Epidermal melanocyte (primary cell): ENCODE measurements at regions not wholly inside any gene's neighbourhood (a gene's known extent, or its start where the extent isn't known, plus 50 kb on each side); places are given as distances from the start of the nearest gene placed in this dataset.
"Not testable (repeated sequence)": the region's sequence is repeated elsewhere in the genome, so short reads cannot be mapped to it uniquely, and the experiment has no call there.

ENCODE experiments used
- DNase-seq: peaks from one replicate; pipeline ENCODE4 v3.0.0; 2011; ENCODE audit warnings: low spot score; ENCODE audit not compliant: insufficient read length

DNA sequence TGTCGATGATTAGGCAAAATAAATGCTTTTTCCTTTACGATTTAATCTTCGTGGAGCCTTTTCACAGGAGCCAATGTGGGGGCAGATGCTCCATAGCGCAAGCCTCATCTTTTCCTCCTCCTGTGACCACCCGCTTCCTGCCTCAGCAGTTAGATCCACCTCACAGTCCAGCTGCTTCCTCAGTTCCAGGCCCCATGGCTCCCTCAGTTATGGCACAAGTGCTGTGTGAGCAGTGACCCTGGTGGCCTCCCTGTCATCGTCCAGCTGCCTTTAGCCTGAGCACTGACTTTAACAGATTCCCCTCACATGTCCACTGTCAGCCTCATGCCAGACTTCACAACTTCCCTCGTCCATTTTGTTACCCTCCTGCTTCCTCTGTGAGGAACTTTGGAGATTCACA, 424.6 kb upstream of the GBE1 start:
- no peak for DNase-seq

GRCh38 chr3:82179291-82179690, 417.8 kb upstream of the GBE1 start:
- no peak for DNase-seq

DNA sequence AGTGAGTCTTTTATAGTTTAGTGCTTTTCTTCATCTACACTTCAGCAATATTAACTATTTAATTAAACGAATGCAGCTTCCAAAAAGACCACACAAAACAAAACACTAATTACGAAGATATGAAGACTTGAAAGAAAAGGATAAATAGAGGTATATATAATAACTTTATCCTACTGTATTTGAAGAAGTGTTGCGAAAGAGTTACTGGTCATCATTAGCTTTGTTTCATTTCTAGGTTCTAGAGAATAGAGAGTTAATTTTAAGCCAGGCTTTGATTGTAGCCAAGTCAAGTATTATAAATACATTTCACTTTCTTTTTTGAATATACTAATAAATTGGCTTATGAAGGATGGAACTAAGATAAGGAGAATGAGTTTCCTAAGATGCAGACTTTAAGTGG, 416.8 kb upstream of the GBE1 start:
- no peak for DNase-seq

DNA sequence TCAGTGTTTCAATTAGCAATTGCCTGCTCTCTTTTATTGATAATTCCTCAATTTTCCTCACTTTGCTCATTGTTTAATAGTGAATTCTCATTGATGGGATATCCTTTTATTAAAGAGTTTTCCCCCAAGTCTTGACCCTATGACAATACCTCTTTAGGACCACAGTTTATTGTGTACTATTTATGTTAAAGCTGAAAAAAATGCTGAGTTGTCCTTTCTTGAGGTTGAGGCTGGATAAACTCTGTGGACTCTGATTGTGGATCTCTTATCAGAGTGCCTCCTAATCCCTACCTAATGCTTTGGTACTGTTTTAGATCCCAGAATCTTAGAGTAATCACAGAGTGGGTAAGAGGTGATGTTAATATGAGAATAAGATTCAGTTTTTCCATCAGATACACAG, 416.3 kb upstream of the GBE1 start:
- no peak for DNase-seq

GRCh38 chr3:82165266-82165665, 403.8 kb upstream of the GBE1 start:
- no peak for DNase-seq

DNA sequence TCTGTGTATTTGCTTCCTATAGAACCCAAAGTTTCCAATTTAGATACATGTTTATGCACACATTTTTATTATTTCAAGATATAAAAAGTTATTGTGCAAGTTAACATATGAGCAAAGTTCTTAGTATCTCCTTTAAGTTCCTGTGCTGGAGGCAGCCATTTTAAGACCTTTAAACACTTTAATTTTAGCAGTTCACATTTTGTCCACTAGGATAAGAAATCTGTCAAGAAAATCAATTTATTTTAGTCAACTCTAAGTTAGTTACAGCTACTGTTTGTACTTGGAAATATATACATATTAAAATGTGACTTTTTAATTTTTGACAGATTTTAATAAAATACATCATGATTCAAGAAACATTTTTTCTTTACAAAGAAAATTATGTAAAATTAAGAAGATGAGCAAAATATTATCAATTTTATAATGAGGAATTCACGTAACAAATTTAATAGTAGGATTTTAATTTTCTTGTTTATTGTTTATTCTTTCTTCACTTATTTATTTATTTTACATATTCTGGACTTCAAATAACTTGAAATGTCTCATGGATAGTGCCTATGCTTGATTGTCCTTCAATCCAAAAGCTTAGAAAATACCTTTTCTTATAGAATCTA, 402.6 kb upstream of the GBE1 start:
- no peak for DNase-seq

GRCh38 chr3:82157952-82158351, 396.5 kb upstream of the GBE1 start:
- DNase-seq, result no peak

DNA sequence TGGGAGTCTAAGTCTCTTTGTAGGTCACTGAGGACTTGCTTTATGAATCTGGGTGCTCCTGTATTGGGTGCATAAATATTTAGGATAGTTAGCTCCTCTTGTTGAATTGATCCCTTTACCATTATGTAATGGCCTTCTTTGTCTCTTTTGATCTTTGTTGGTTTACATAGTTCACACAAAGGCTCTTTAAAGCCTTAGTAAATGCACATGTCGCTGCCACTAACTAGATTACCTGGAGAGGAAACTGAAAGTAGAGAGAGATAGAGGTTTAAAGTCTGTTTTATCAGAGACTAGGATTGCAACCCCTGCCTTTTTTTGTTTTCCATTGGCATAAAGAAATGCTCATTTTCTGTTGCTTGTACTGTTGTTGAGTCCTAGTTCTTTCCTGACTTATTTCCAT, 392.4 kb upstream of the GBE1 start:
- not testable (repeated sequence) for DNase-seq

GRCh38 chr3:82145742-82146141, 384.3 kb upstream of the GBE1 start:
- DNase-seq, result no peak

- DNase-seq, result no peak
These were observed 383.4 kb upstream of the GBE1 start for GRCh38 chr3:82144811-82145210.

DNA sequence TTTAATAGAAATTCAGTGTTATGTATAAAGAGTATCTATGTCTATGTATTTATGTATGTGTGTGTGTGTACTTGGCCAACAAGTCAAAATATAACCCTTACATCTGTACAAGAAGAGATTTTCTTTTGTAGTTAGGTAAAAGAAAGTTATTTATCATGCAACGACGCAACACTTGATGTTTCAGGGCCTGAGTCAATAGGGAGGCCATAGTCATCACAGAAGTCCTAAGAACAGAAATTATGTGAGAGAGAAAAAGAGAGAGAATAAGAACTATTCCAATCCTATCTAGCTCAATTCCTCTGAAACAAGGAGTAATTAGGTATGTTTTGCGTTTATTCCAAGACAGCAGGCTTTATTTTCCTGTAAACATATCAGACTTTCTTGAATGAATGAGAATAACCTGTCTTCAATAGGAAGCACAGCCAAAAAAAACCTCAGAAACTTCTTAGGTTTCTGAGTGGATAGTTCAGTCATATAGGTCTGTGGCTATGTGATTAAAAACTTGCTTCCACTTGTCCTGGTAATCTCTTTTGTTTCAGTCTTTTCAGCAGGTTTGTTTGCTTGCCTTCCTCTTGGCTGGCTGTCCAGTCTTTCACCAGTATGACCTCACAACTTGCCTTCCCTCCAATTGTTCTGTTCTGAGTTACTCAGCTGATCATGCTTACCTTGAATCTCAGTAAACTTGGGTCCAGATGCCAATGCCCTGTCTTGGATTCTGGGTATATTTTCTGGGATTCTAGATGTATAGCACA, 382.4 kb upstream of the GBE1 start:
- DNase-seq, result no peak

DNA sequence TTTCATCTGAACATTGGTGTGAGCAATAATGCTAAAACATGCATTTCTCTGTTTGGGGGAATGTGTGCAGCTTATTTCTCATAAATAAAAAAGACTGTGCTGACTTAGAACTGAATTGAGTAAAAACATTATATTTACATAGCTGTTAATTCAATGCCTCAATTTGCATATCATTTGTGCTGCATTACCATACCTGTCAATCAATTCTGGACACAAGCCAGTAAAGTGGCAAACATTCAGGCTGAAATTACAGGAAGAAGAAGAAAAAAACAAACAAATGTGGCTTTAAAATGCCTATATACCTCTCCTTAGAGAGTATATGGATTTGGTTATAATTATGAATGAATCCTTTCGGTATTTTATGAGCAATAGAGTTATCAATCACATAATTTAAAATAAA, 380.1 kb upstream of the GBE1 start:
- no peak for DNase-seq

DNA sequence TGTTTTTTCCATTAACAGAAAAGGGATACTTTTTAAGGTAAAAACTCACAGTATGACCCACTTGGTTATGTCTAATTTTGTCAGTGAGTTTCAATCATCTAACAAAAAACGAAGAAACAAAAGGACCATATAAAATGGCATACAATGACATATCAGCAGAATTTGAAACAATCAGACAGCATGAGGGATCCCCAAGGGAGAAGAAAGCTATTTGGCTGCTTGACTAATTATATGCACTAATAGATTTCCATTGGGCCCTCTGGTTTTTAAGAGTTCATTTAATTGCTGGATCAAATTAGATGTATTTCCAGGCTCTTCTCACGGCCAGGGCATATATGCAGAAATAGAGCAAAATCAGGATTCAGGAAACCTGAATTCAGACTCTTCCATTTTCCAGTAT, 376.4 kb upstream of the GBE1 start:
- DNase-seq, result no peak

- no peak for DNase-seq
These were observed 375.6 kb upstream of the GBE1 start for GRCh38 chr3:82137050-82137449.

GRCh38 chr3:82133070-82133606, 371.7 kb upstream of the GBE1 start:
- DNase-seq, result peak; percentile 69

DNA sequence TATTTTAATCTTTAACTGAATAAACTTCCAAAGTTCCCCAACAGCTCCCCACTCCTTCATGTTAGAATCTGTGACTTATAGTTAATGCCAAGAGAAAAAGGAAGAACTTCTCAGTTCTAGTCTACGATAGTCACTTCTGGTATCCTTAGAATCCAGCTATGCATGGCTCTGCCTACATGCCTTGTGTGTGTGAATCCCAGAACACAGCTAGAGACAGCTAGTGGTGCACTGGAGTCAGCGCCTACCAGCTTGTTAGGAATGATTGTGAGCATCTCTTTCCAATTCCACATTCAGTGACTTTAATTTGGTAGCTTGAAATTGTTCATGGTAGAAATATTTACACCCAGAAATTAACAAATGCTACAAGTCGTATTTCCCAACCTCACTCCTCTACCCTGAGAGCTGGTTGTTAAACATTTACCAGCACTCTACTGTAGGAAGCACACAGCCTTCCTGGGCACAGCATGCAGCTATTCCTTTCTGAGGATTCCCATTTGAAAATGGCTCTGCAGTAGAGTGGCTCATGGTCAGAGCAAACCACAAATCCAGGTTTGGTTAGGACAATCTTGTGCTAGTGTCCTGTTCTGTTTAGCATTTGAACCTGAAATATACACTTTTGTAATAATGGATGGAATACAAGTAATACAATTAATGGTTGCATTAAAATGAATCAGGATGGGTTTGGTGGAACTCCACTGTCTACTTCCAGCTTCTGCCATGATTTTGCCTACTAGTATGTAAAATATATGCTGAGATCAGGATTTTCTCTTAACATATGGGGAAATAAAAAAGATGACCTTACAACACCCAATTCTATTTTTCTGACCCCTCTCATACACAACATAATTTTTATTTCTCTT, 371.0 kb upstream of the GBE1 start:
- DNase-seq, result no peak

DNA sequence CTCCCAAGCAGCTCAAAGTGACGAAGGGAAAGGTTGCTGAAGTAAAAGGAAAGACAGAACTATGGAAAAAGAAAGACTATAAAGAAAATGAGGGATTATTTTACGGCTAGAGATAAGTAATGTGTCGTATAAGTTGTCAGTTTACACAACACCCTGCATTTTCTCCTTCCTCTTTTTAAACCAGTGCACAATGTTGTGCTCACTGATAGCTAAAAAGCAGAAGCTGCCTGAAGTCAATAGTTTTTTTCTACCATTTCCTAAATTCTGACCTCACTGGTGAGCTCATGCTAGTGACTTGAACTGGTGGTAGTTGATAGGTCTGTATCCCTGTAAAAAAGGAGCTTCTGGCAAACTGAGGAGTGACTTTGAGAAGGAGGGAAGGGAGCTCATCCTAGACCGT, 368.6 kb upstream of the GBE1 start:
- DNase-seq, result no peak

- no peak for DNase-seq
These were observed 367.9 kb upstream of the GBE1 start for GRCh38 chr3:82129221-82129801.

DNA sequence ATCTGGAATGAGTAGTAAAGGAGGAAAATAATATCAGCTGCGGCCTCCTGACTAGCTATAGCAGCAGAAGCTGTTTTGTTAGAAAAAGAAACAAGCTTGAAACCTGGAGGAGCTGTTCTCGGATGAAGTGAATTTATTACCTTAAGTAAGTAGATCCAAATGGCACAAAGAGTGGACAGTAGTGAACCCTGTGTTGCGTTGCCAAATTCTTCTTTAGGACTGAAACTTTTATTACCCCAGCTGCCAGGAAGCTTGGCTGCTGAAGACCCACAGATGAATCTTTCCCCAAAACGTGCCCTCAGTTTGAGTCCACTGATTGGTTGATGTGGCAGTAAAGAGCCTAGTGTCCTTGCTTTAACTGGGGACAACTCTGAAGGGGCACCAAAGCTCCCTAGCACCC, 366.8 kb upstream of the GBE1 start:
- DNase-seq, result no peak

GRCh38 chr3:82122554-82123345, 361.3 kb upstream of the GBE1 start:
- DNase-seq, result no peak

DNA sequence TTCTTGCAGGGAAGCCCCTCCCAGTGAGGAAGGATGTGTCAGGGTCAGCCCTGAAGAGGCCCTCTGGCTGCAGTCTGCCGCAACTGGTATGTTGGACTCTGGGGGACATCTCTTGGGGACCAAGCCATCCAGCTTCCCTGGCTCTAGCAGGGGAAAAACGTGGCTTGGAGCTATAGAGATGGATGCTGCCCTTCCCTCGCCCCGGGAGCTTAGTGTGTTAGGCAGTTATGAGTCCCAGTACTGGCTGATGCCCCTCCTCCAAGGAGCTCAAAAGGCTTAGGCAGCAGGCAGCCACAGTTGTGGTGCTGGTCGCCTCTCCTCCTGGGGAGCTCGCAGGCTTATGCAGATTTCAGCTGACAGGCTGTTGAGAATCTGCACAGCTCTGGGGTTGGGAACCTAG, 353.1 kb upstream of the GBE1 start:
- DNase-seq, result no peak
